ENCODE measurements at regions not wholly inside any gene's neighbourhood (a gene's known extent, or its start where the extent isn't known, plus 50 kb on each side); places are given as distances from the start of the nearest gene placed in this dataset.

- TF ChIP-seq CTCF (conservative IDR thresholded peaks at IDR 0.05 in 1 of 2, IDR thresholded peaks at IDR 0.05 in 1 of 2; ENCODE audit: low read depth in 1 of 2, low read length in 2 of 2) (no peak), EZH2 (IDR thresholded peaks at IDR 0.05; ENCODE audit: low read length, missing control alignments) (no peak)
These were observed 278.7 kb upstream of the NEBL start for GRCh38 chr10:21175797-21176196.
